Activated CD4-positive, alpha-beta T cell treated with anti-CD3 and anti-CD28 coated beads for 48 hours (primary cell): ENCODE measurements at regions not wholly inside any gene's neighbourhood (a gene's known extent, or its start where the extent isn't known, plus 50 kb on each side); places are given as distances from the start of the nearest gene placed in this dataset.

Source experiments
- DNase-seq: peaks from one replicate; pipeline ENCODE4 v3.0.0-alpha.2; 2020

GRCh38 chr6:21893793-21894192 is 300.2 kb downstream of the SOX4 start:
- DNase-seq, result no peak

GRCh38 chr6:21895555-21895954 is 302.0 kb downstream of the SOX4 start:
- no peak for DNase-seq

- no peak for DNase-seq
Observed at GRCh38 chr6:21898107-21898796, 304.7 kb downstream of the SOX4 start.

GRCh38 chr6:21899708-21900107 is 306.2 kb downstream of the SOX4 start:
- no peak for DNase-seq

- DNase-seq, result no peak
Observed at GRCh38 chr6:21900730-21901129, 307.2 kb downstream of the SOX4 start.

GRCh38 chr6:21902628-21903169 is 309.1 kb downstream of the SOX4 start:
- DNase-seq, result no peak

- no peak for DNase-seq
Observed at GRCh38 chr6:21905531-21905930, 312.0 kb downstream of the SOX4 start.

GRCh38 chr6:21906826-21907225 is 313.3 kb downstream of the SOX4 start:
- DNase-seq, result no peak

GRCh38 chr6:21907291-21907690 is 313.7 kb downstream of the SOX4 start:
- no peak for DNase-seq

GRCh38 chr6:21908161-21908848 is 314.8 kb downstream of the SOX4 start:
- no peak for DNase-seq

- no peak for DNase-seq
Observed at GRCh38 chr6:21909321-21909720, 315.8 kb downstream of the SOX4 start.

GRCh38 chr6:21911208-21911607 is 317.7 kb downstream of the SOX4 start:
- DNase-seq, result no peak

GRCh38 chr6:21912151-21912832 is 318.7 kb downstream of the SOX4 start:
- no peak for DNase-seq

- peak; percentile 81 for DNase-seq
Observed at GRCh38 chr6:21914121-21914973, 320.8 kb downstream of the SOX4 start.

- DNase-seq, result no peak
Observed at GRCh38 chr6:21915707-21916260, 322.2 kb downstream of the SOX4 start.

- no peak for DNase-seq
Observed at GRCh38 chr6:21918041-21918440, 324.5 kb downstream of the SOX4 start.

- no peak for DNase-seq
Observed at GRCh38 chr6:21918666-21919065, 325.1 kb downstream of the SOX4 start.

- no peak for DNase-seq
Observed at GRCh38 chr6:21922086-21922485, 328.5 kb downstream of the SOX4 start.

- DNase-seq, result no peak
Observed at GRCh38 chr6:21924002-21924401, 330.5 kb downstream of the SOX4 start.

- no peak for DNase-seq
Observed at GRCh38 chr6:21928827-21929226, 335.3 kb downstream of the SOX4 start.

- no peak for DNase-seq
Observed at GRCh38 chr6:21931641-21932335, 338.2 kb downstream of the SOX4 start.

- DNase-seq, result no peak
Observed at GRCh38 chr6:21933351-21933750, 339.8 kb downstream of the SOX4 start.
